ENCODE measurements at regions not wholly inside any gene's neighbourhood (a gene's known extent, or its start where the extent isn't known, plus 50 kb on each side); places are given as distances from the start of the nearest gene placed in this dataset.

DNA sequence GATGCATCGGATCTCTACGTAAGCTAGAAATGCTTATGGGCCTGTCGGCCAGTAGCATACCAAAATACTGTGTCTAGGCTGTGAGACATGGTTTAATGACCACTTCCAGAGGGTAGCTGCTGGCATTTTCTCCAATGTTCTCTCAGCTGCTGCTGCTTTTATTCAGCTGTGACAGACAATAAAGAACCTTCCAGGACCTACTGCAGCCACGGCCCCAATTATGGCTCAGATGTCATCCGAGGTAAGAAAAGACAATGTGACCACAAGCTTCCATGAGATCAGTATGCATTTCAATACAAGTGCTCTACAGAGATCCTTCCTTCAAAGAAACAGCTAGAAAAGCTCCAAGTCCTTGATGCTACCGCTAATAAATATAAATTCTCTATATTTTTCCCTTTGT is 256.2 kb downstream of the SDHAF3 start:
- TF ChIP-seq, protein P1, sequence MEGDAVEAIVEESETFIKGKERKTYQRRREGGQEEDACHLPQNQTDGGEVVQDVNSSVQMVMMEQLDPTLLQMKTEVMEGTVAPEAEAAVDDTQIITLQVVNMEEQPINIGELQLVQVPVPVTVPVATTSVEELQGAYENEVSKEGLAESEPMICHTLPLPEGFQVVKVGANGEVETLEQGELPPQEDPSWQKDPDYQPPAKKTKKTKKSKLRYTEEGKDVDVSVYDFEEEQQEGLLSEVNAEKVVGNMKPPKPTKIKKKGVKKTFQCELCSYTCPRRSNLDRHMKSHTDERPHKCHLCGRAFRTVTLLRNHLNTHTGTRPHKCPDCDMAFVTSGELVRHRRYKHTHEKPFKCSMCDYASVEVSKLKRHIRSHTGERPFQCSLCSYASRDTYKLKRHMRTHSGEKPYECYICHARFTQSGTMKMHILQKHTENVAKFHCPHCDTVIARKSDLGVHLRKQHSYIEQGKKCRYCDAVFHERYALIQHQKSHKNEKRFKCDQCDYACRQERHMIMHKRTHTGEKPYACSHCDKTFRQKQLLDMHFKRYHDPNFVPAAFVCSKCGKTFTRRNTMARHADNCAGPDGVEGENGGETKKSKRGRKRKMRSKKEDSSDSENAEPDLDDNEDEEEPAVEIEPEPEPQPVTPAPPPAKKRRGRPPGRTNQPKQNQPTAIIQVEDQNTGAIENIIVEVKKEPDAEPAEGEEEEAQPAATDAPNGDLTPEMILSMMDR (IDR thresholded peaks at IDR 0.05; ENCODE audit: insufficient read depth in 1 of 2, low read depth in 1 of 2, low read length in 1 of 2, severe bottlenecking in 1 of 2, unreplicated experiment in 1 of 2): no peak
- intact Hi-C loops (cut with micrococcal nuclease; ENCODE audit: unreplicated experiment): no loop called here
- no peaks in the 10 kb centered on the region for H3K36me3 ChIP-seq (ENCODE audit: control insufficient read depth, insufficient read depth, low read length)
- no peaks in the 10 kb centered on the region for H3K4me1 ChIP-seq
- H3K4me3 ChIP-seq (ENCODE audit: low read depth, low read length): no peak overlapping the region
- Mint-ChIP-seq H3K27ac (ENCODE audit: unreplicated experiment) (no peak overlapping the region), H3K36me3 (ENCODE audit: insufficient read depth, unreplicated experiment) (no peaks in the 10 kb centered on the region), H3K4me3 (ENCODE audit: unreplicated experiment) (no peak overlapping the region), H3K27me3 (ENCODE audit: insufficient read depth, unreplicated experiment) (peaks cover 2% of the 10 kb centered on the region), H3K4me1 (ENCODE audit: low read depth, unreplicated experiment) (no peaks in the 10 kb centered on the region), H3K9me3 (ENCODE audit: unreplicated experiment) (no peaks in the 10 kb centered on the region)
- no TSS peak for BruUV-seq (replicated peaks)
- H3K9me3 ChIP-seq: no peaks in the 10 kb centered on the region
- CTCF ChIA-PET: no interaction called here
- no peaks in the 10 kb centered on the region for H3K27me3 ChIP-seq (replicated peaks; ENCODE audit: control insufficient read depth, insufficient read depth, low read length)
- POLR2A ChIA-PET: no interaction called here
- DNase-seq: no peak

GRCh38 chr7:97377713-97378112 is 260.2 kb downstream of the SDHAF3 start:
- intact Hi-C loops (cut with micrococcal nuclease; ENCODE audit: unreplicated experiment): no loop called here
- DNase-seq: no peak
- no peaks in the 10 kb centered on the region for H3K9me3 ChIP-seq
- H3K4me3 ChIP-seq (ENCODE audit: low read depth, low read length): no peak overlapping the region
- H3K4me1 Mint-ChIP-seq (ENCODE audit: low read depth, unreplicated experiment): no peaks in the 10 kb centered on the region
- H3K36me3 ChIP-seq (ENCODE audit: control insufficient read depth, insufficient read depth, low read length): no peaks in the 10 kb centered on the region
- H3K9me3 Mint-ChIP-seq (ENCODE audit: unreplicated experiment): no peaks in the 10 kb centered on the region
- H3K4me3 Mint-ChIP-seq (ENCODE audit: unreplicated experiment): no peak overlapping the region
- no peaks in the 10 kb centered on the region for H3K27me3 ChIP-seq (replicated peaks; ENCODE audit: control insufficient read depth, insufficient read depth, low read length)
- H3K36me3 Mint-ChIP-seq (ENCODE audit: insufficient read depth, unreplicated experiment): no peaks in the 10 kb centered on the region
- BruUV-seq (replicated peaks): no TSS peak
- ChIA-PET CTCF (no interaction called here), POLR2A (no interaction called here)
- no peak overlapping the region for H3K27ac Mint-ChIP-seq (ENCODE audit: unreplicated experiment)
- H3K4me1 ChIP-seq: no peaks in the 10 kb centered on the region
- H3K27me3 Mint-ChIP-seq (ENCODE audit: insufficient read depth, unreplicated experiment): peaks cover 3% of the 10 kb centered on the region
- TF ChIP-seq, protein P1 (IDR thresholded peaks at IDR 0.05; ENCODE audit: insufficient read depth in 1 of 2, low read depth in 1 of 2, low read length in 1 of 2, severe bottlenecking in 1 of 2, unreplicated experiment in 1 of 2): no peak

DNA sequence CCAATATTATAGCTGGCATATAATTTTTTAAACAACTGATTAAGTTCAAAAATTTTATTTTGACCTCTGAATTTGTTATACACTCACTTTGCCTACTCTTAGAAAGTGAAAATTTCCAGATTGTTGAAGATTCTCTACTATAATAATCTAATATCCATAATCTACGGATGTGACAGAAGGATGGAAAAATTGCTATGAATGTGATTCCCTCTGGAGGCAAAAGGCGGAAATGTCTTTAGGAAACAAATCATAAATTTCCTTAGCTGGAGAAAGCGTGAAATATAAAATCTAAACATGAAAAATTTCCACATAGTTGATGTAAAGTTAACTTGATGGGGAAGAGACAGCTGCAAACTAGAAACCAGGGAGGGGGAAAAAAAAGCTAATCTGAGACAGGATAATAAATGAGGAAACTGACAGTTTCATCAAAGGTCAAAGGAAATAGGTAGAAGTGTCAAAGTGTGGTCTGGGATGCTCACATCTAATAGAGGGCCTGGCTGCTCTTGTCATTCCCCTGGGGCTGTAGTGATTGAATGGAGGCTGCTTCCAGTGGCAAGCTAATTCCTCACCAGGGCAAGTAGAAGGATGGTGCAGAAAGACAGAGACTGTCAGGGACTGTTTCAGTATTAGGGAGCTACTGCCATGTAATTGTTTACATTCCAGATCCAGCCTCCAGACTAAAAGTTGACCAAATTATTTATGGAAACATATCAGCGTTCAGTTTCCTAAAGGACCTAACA is 264.5 kb downstream of the SDHAF3 start:
- ChIA-PET CTCF (no interaction called here), POLR2A (no interaction called here)
- H3K27me3 ChIP-seq (replicated peaks; ENCODE audit: control insufficient read depth, insufficient read depth, low read length): no peaks in the 10 kb centered on the region
- intact Hi-C loops (cut with micrococcal nuclease; ENCODE audit: unreplicated experiment): loop anchor here (5.0 kb wide), 1 partner anchor 280 kb away; no protein-coding TSS in a partner anchor
- no peaks in the 10 kb centered on the region for H3K36me3 ChIP-seq (ENCODE audit: control insufficient read depth, insufficient read depth, low read length)
- no peak overlapping the region for H3K4me3 Mint-ChIP-seq (ENCODE audit: unreplicated experiment)
- H3K4me3 ChIP-seq (ENCODE audit: low read depth, low read length): no peak overlapping the region
- TF ChIP-seq, protein P1 (IDR thresholded peaks at IDR 0.05; ENCODE audit: insufficient read depth in 1 of 2, low read depth in 1 of 2, low read length in 1 of 2, severe bottlenecking in 1 of 2, unreplicated experiment in 1 of 2): no peak
- H3K9me3 ChIP-seq: no peaks in the 10 kb centered on the region
- no peak overlapping the region for H3K27ac Mint-ChIP-seq (ENCODE audit: unreplicated experiment)
- DNase-seq: no peak
- H3K36me3 Mint-ChIP-seq (ENCODE audit: insufficient read depth, unreplicated experiment): no peaks in the 10 kb centered on the region
- H3K27me3 Mint-ChIP-seq (ENCODE audit: insufficient read depth, unreplicated experiment): peaks cover 7% of the 10 kb centered on the region
- no peaks in the 10 kb centered on the region for H3K9me3 Mint-ChIP-seq (ENCODE audit: unreplicated experiment)
- H3K4me1 Mint-ChIP-seq (ENCODE audit: low read depth, unreplicated experiment): no peaks in the 10 kb centered on the region
- no TSS peak for BruUV-seq (replicated peaks)
- no peaks in the 10 kb centered on the region for H3K4me1 ChIP-seq
